HFFc6 (cell line): ENCODE measurements at regions not wholly inside any gene's neighbourhood (a gene's known extent, or its start where the extent isn't known, plus 50 kb on each side); places are given as distances from the start of the nearest gene placed in this dataset.

Source experiments
- DNase-seq: peaks from one replicate; pipeline ENCODE4 v3.0.0-alpha.2; 2018
- H3K27ac Mint-ChIP-seq: 2 replicates; pipeline ENCODE4 v1.8.0; 2020; ENCODE audit warnings: mild to moderate bottlenecking, mixed read lengths
- H3K27me3 Mint-ChIP-seq: 2 replicates; pipeline ENCODE4 v1.8.0; 2021; ENCODE audit warnings: mild to moderate bottlenecking, moderate library complexity, mixed read lengths; ENCODE audit not compliant: insufficient read depth
- H3K36me3 Mint-ChIP-seq: 2 replicates; pipeline ENCODE4 v1.8.0; 2021; ENCODE audit warnings: low read depth, mixed read lengths
- H3K4me1 Mint-ChIP-seq: 2 replicates; pipeline ENCODE4 v1.8.0; 2020; ENCODE audit warnings: low read depth, mixed read lengths
- H3K4me3 Mint-ChIP-seq: 2 replicates; pipeline ENCODE4 v1.8.0; 2020; ENCODE audit warnings: mild to moderate bottlenecking, moderate library complexity, mixed read lengths
- H3K9me3 Mint-ChIP-seq: 2 replicates; pipeline ENCODE4 v1.8.0; 2020; ENCODE audit warnings: mild to moderate bottlenecking, mixed read lengths
- CTCF ChIP-seq: fragments of 200-600 bp; sonication (generic); IDR thresholded peaks from 2 replicates; pipeline ENCODE4 v1.5.0; 2021; ENCODE audit warnings: antibody characterized with exemption, mild to moderate bottlenecking

- H3K27ac Mint-ChIP-seq, result no peak overlapping the region
Observed at GRCh38 chr13:78168981-78169380, 250.3 kb upstream of the EDNRB start.

GRCh38 chr13:78161266-78161665, 242.6 kb upstream of the EDNRB start:
- Mint-ChIP-seq H3K27ac (peak overlapping the region; percentile 28), H3K4me3 (peak overlapping the region; percentile 63; the same call in 1 of the 2 replicates), H3K9me3 (no peaks in the 10 kb centered on the region), H3K36me3 (no peaks in the 10 kb centered on the region), H3K27me3 (no peaks in the 10 kb centered on the region), H3K4me1 (peaks cover 34% of the 10 kb centered on the region)
- no peak for DNase-seq
- no peak for TF ChIP-seq CTCF

More at GRCh38 chr13:78168981-78169380, 250.3 kb upstream of the EDNRB start:
- no peak for DNase-seq
- Mint-ChIP-seq H3K36me3 (no peaks in the 10 kb centered on the region), H3K27me3 (no peaks in the 10 kb centered on the region), H3K4me1 (no peaks in the 10 kb centered on the region), H3K4me3 (no peak overlapping the region), H3K9me3 (peaks cover 12% of the 10 kb centered on the region)
- TF ChIP-seq CTCF, result no peak

- Mint-ChIP-seq H3K27ac (peak overlapping the region; percentile 28), H3K36me3 (no peaks in the 10 kb centered on the region), H3K27me3 (no peaks in the 10 kb centered on the region), H3K4me3 (peak overlapping the region; percentile 63; the same call in 1 of the 2 replicates), H3K9me3 (no peaks in the 10 kb centered on the region), H3K4me1 (peaks cover 34% of the 10 kb centered on the region)
- peak; percentile 78 for DNase-seq
- no peak for TF ChIP-seq CTCF
Observed at GRCh38 chr13:78160793-78161192, 242.2 kb upstream of the EDNRB start.

GRCh38 chr13:78152415-78152814, 233.8 kb upstream of the EDNRB start:
- Mint-ChIP-seq H3K27ac (no peak overlapping the region), H3K4me1 (peaks cover 19% of the 10 kb centered on the region), H3K4me3 (no peak overlapping the region), H3K27me3 (0 out of 2 replicates have a peak, but pooled peaks cover 2% of the 10 kb centered on the region), H3K9me3 (no peaks in the 10 kb centered on the region), H3K36me3 (no peaks in the 10 kb centered on the region)
- no peak for DNase-seq
- TF ChIP-seq CTCF, result no peak

- no peak for TF ChIP-seq CTCF
- no peaks in the 10 kb centered on the region for H3K36me3 Mint-ChIP-seq
- peaks cover 42% of the 10 kb centered on the region for H3K4me1 Mint-ChIP-seq
- peak; percentile 70 for DNase-seq
- peak overlapping the region; percentile 62 for H3K4me3 Mint-ChIP-seq
- no peaks in the 10 kb centered on the region for H3K9me3 Mint-ChIP-seq
- H3K27ac Mint-ChIP-seq, result peak overlapping the region; percentile 55; the same call in 1 of the 2 replicates
- H3K27me3 Mint-ChIP-seq, result 0 out of 2 replicates have a peak, but pooled peaks cover 2% of the 10 kb centered on the region
Observed at GRCh38 chr13:78147905-78148304, 229.3 kb upstream of the EDNRB start.

- H3K4me1 Mint-ChIP-seq, result peaks cover 42% of the 10 kb centered on the region
- H3K27ac Mint-ChIP-seq, result no peak overlapping the region
- no peak for DNase-seq
- no peaks in the 10 kb centered on the region for H3K36me3 Mint-ChIP-seq
- H3K27me3 Mint-ChIP-seq, result no peaks in the 10 kb centered on the region
- TF ChIP-seq CTCF, result no peak
- H3K4me3 Mint-ChIP-seq, result no peak overlapping the region
- H3K9me3 Mint-ChIP-seq, result no peaks in the 10 kb centered on the region
Observed at GRCh38 chr13:78145276-78145675, 226.6 kb upstream of the EDNRB start.
